HG03175 (cell line): ENCODE measurements at regions not wholly inside any gene's neighbourhood (a gene's known extent, or its start where the extent isn't known, plus 50 kb on each side); places are given as distances from the start of the nearest gene placed in this dataset.
"Not testable (repeated sequence)": the region's sequence is repeated elsewhere in the genome, so short reads cannot be mapped to it uniquely, and the experiment has no call there.

Experiments used
- ATAC-seq: cut with Tn5 transposase; IDR thresholded peaks from one replicate; pipeline ENCODE4 v1.9.1; 2021; ENCODE audit warnings: mild to moderate bottlenecking, moderate library complexity; ENCODE audit not compliant: unreplicated experiment

DNA sequence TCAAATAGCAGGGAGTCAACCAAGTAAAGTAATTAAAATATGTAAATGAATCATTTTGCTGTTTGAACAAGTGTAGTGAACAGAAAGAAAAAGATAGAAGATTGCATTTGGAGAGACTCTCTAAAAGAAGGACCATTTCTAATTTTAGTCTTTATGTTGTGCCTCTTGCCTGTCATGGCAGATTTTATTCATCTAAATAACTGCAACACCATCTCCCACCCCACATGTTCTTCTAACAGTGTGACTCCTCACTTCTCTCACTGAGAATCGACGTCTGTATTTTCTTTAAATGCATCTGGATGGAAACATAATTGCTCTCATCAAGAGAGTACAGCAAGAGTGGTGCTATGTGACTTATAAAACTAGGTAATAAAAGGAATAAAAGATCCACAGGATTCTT is 439.9 kb upstream of the GBE1 start:
- no peak for ATAC-seq

DNA sequence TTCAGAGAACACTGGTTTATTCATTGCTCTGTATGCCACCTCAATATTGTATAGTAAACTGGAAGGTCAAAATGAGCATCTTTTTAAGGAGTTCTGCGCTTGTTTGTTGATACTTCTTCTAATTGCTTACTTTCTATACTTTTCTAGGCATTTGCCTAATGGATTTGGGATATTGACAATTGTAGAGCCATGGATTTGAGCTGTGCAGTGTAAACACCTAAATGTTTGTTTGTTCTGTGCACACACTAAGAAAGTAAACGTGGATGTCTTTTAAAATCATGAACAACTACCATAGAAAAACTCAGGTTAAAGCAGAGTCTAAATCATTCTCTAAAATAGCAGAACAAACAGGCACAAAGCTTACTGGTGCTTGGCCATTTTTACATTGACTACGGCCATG is 436.6 kb upstream of the GBE1 start:
- ATAC-seq, result no peak

DNA sequence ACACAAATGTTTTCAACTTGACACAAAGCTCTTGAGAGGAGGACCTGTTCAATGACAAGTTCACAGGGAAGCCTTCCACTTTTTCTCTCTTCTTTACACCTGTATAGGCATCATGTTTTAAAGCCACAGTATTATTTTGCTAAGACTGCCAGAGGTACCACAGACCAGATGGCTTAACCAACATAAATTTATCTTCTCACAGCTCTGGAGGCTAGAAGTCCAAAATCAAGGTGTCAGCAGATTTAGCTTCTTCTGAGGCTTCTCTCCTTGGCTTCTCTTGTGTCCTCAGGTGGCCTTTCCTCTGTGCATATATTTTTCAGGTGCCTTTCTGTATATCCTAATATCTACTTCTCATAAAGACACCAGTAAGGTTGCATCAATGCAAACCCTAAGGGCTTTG is 435.2 kb upstream of the GBE1 start:
- ATAC-seq, result no peak

DNA sequence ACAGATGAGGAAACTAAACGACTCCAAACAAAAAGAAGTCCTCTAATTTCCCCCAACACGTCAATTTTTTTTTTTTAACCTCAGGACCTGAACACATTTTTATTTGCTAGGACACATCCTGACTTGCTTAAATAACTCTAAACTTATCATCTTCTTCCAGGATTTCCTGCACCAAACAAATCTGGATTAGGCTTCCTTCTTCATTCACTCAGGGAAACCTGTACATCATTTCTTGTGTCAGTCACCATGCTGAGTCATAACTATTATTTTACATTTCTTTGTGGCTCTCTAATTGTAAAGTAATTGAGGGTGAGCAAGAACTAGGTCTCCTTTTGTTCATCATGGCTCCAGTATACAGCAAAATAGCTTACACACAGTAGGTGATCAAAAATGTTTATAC is 433.4 kb upstream of the GBE1 start:
- no peak for ATAC-seq

DNA sequence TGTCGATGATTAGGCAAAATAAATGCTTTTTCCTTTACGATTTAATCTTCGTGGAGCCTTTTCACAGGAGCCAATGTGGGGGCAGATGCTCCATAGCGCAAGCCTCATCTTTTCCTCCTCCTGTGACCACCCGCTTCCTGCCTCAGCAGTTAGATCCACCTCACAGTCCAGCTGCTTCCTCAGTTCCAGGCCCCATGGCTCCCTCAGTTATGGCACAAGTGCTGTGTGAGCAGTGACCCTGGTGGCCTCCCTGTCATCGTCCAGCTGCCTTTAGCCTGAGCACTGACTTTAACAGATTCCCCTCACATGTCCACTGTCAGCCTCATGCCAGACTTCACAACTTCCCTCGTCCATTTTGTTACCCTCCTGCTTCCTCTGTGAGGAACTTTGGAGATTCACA is 424.6 kb upstream of the GBE1 start:
- no peak for ATAC-seq

DNA sequence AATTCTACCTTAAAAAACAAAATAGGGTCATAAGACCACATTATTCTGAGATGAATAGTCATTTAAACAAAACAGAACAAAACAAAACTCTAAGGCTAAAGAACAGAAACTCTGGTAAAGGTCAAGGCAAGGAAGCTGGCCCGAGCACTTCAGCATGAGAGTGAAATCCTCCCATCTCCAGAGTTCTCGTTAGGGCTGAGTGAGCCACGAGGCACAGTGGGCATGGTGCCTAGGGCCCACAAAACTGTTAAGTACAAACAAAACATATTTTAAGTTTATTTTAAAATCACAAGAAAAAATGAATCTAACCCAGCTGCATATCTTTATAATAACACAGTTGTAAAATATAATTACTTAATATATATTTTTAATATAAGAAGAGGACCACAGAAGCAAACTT is 417.8 kb upstream of the GBE1 start:
- no peak for ATAC-seq

DNA sequence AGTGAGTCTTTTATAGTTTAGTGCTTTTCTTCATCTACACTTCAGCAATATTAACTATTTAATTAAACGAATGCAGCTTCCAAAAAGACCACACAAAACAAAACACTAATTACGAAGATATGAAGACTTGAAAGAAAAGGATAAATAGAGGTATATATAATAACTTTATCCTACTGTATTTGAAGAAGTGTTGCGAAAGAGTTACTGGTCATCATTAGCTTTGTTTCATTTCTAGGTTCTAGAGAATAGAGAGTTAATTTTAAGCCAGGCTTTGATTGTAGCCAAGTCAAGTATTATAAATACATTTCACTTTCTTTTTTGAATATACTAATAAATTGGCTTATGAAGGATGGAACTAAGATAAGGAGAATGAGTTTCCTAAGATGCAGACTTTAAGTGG is 416.8 kb upstream of the GBE1 start:
- ATAC-seq, result no peak

DNA sequence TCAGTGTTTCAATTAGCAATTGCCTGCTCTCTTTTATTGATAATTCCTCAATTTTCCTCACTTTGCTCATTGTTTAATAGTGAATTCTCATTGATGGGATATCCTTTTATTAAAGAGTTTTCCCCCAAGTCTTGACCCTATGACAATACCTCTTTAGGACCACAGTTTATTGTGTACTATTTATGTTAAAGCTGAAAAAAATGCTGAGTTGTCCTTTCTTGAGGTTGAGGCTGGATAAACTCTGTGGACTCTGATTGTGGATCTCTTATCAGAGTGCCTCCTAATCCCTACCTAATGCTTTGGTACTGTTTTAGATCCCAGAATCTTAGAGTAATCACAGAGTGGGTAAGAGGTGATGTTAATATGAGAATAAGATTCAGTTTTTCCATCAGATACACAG is 416.3 kb upstream of the GBE1 start:
- no peak for ATAC-seq

DNA sequence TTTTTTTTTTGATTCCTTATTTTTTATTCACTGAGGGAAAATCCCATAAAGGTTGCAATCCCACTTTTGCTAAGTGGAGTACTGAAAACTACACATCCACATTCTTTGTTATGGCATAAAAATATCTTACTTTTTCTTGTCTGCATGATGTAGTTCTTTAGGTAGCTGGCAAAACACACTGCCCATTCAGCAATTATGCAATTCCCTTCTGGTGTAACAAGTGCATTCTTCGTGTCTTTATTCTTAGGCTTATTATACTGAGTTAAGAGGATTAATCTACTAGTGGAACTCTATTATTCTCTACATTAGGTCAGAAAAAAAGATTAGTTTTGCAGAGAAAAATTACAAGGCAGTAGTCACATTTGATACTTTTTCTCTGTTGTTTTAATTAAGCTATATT is 403.8 kb upstream of the GBE1 start:
- no peak for ATAC-seq

DNA sequence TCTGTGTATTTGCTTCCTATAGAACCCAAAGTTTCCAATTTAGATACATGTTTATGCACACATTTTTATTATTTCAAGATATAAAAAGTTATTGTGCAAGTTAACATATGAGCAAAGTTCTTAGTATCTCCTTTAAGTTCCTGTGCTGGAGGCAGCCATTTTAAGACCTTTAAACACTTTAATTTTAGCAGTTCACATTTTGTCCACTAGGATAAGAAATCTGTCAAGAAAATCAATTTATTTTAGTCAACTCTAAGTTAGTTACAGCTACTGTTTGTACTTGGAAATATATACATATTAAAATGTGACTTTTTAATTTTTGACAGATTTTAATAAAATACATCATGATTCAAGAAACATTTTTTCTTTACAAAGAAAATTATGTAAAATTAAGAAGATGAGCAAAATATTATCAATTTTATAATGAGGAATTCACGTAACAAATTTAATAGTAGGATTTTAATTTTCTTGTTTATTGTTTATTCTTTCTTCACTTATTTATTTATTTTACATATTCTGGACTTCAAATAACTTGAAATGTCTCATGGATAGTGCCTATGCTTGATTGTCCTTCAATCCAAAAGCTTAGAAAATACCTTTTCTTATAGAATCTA is 402.6 kb upstream of the GBE1 start:
- ATAC-seq, result peak; percentile 68

DNA sequence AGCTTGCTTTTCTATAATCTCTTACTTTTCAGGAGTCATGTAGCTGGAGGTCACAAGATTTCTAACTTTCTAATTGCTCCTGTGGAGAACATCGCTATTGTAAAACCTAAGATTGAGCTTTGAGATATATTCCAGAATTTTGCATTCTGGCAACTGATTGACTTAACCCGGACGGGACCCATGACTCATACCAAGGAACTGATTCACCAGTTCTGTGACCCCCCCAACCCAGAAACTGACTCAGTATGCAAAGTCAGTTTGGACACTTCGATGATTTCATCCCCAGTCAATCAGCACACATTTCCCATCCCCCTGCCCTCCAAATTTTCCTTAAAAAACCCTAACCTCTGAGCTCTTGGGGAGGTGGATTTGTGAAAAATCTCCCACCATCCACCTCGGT is 396.5 kb upstream of the GBE1 start:
- ATAC-seq, result no peak

DNA sequence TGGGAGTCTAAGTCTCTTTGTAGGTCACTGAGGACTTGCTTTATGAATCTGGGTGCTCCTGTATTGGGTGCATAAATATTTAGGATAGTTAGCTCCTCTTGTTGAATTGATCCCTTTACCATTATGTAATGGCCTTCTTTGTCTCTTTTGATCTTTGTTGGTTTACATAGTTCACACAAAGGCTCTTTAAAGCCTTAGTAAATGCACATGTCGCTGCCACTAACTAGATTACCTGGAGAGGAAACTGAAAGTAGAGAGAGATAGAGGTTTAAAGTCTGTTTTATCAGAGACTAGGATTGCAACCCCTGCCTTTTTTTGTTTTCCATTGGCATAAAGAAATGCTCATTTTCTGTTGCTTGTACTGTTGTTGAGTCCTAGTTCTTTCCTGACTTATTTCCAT is 392.4 kb upstream of the GBE1 start:
- not testable (repeated sequence) for ATAC-seq

DNA sequence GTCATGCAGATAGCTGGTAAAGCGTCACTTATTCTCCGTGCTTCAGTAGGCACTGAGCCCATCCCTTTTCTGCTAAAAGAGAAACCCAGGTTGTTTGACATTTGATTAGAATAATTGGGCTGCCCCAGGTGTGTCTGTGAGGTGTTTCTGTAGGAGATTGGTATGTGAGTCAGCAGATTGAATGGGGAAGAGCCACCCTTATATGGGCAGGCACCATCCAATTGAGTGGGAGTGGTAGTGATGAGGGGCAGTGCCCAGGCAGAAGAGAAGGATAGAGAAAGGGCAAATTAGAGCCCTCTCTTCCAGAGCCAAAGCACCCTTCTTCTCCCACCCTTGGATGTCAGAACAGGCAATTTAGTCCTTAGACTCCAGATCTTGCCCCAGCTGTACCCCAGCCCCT is 384.3 kb upstream of the GBE1 start:
- ATAC-seq, result no peak

DNA sequence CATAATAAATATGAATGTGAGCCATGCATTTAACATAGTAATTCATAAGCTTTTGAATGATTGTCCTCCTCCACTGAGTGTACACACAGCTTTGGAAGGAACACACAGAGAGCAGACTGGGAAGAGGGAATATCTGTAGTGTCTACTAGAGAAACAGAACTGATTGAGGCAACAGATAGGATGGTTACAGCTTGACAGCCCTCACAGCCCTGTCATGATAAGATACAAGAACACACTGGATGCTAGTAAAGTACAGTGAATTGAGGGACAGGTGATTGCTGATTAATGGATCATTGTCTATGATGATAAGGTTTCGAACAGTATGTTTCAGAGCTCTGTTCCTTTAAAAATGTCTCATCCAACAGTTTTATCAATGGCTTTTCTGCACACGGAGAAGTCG is 383.4 kb upstream of the GBE1 start:
- no peak for ATAC-seq

DNA sequence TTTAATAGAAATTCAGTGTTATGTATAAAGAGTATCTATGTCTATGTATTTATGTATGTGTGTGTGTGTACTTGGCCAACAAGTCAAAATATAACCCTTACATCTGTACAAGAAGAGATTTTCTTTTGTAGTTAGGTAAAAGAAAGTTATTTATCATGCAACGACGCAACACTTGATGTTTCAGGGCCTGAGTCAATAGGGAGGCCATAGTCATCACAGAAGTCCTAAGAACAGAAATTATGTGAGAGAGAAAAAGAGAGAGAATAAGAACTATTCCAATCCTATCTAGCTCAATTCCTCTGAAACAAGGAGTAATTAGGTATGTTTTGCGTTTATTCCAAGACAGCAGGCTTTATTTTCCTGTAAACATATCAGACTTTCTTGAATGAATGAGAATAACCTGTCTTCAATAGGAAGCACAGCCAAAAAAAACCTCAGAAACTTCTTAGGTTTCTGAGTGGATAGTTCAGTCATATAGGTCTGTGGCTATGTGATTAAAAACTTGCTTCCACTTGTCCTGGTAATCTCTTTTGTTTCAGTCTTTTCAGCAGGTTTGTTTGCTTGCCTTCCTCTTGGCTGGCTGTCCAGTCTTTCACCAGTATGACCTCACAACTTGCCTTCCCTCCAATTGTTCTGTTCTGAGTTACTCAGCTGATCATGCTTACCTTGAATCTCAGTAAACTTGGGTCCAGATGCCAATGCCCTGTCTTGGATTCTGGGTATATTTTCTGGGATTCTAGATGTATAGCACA is 382.4 kb upstream of the GBE1 start:
- ATAC-seq, result no peak

DNA sequence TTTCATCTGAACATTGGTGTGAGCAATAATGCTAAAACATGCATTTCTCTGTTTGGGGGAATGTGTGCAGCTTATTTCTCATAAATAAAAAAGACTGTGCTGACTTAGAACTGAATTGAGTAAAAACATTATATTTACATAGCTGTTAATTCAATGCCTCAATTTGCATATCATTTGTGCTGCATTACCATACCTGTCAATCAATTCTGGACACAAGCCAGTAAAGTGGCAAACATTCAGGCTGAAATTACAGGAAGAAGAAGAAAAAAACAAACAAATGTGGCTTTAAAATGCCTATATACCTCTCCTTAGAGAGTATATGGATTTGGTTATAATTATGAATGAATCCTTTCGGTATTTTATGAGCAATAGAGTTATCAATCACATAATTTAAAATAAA is 380.1 kb upstream of the GBE1 start:
- ATAC-seq, result no peak

DNA sequence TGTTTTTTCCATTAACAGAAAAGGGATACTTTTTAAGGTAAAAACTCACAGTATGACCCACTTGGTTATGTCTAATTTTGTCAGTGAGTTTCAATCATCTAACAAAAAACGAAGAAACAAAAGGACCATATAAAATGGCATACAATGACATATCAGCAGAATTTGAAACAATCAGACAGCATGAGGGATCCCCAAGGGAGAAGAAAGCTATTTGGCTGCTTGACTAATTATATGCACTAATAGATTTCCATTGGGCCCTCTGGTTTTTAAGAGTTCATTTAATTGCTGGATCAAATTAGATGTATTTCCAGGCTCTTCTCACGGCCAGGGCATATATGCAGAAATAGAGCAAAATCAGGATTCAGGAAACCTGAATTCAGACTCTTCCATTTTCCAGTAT is 376.4 kb upstream of the GBE1 start:
- ATAC-seq, result no peak

DNA sequence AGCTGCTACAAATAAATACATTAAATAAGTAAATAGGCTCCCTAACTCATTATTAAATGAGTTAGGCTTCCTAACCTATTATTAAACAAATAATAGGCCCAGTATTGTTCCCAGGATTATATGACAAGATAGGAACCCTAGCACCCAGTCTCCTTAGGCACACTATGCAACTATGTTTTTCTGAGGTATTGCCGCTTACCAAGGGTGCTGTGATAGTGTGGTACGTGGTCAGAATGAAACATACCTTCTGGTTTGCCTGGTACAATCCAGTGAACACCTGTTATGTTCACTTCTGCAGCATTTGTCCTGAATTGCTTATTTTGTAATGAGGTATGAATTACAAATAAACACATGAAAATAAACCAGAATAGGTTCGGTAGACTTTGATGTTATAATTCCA is 375.6 kb upstream of the GBE1 start:
- no peak for ATAC-seq

DNA sequence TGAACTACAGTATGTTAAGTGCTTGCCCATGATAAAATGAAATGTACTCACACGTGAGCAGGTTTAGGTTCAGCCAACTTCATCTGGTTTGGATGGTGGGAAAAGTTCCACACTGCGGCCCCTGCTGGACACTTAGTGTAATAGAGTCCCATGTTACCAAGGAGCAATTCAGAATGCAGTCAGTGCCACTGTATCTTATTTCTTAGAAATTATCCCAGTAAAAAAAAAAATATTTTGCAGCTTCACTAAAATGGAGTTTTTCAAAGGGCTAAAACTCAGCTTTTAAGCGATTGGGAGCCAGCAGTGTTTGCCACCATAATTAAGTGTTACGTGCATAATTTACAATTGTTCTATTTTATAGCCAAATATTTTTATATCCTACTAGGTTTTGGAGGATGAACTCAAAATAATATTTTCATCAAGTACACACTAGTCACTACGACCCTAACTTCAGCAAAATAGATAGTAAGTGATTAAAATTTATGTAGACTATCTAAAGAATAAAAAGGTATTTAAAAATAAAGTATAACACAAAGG is 371.7 kb upstream of the GBE1 start:
- ATAC-seq, result peak; percentile 95

DNA sequence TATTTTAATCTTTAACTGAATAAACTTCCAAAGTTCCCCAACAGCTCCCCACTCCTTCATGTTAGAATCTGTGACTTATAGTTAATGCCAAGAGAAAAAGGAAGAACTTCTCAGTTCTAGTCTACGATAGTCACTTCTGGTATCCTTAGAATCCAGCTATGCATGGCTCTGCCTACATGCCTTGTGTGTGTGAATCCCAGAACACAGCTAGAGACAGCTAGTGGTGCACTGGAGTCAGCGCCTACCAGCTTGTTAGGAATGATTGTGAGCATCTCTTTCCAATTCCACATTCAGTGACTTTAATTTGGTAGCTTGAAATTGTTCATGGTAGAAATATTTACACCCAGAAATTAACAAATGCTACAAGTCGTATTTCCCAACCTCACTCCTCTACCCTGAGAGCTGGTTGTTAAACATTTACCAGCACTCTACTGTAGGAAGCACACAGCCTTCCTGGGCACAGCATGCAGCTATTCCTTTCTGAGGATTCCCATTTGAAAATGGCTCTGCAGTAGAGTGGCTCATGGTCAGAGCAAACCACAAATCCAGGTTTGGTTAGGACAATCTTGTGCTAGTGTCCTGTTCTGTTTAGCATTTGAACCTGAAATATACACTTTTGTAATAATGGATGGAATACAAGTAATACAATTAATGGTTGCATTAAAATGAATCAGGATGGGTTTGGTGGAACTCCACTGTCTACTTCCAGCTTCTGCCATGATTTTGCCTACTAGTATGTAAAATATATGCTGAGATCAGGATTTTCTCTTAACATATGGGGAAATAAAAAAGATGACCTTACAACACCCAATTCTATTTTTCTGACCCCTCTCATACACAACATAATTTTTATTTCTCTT is 371.0 kb upstream of the GBE1 start:
- ATAC-seq, result no peak

DNA sequence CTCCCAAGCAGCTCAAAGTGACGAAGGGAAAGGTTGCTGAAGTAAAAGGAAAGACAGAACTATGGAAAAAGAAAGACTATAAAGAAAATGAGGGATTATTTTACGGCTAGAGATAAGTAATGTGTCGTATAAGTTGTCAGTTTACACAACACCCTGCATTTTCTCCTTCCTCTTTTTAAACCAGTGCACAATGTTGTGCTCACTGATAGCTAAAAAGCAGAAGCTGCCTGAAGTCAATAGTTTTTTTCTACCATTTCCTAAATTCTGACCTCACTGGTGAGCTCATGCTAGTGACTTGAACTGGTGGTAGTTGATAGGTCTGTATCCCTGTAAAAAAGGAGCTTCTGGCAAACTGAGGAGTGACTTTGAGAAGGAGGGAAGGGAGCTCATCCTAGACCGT is 368.6 kb upstream of the GBE1 start:
- no peak for ATAC-seq
